Neural progenitor cell (in vitro differentiated cells): ENCODE measurements at regions not wholly inside any gene's neighbourhood (a gene's known extent, or its start where the extent isn't known, plus 50 kb on each side); places are given as distances from the start of the nearest gene placed in this dataset.

ENCODE experiments used
- CTCF ChIP-seq: fragments of 200-600 bp; sonication (generic); IDR thresholded peaks from 2 replicates; pipeline ENCODE4 v1.5.1; 2017; ENCODE audit warnings: antibody characterized with exemption, mild to moderate bottlenecking
- EZH2 ChIP-seq: fragments of 200-600 bp; sonication (generic); IDR thresholded peaks from 2 replicates; pipeline ENCODE4 v1.6.1; 2017; ENCODE audit warnings: antibody characterized with exemption, mild to moderate bottlenecking, moderate library complexity
- EZH2phosphoT487 ChIP-seq: fragments of 200-600 bp; sonication (generic); IDR thresholded peaks from 2 replicates; pipeline ENCODE4 v1.6.1; 2017; ENCODE audit warnings: antibody characterized with exemption

GRCh38 chr3:16109929-16110328 is 64.6 kb upstream of the GALNT15 start:
- TF ChIP-seq CTCF (no peak), EZH2 (no peak), EZH2phosphoT487 (no peak)
